Keratinocyte (primary cell): ENCODE measurements at regions not wholly inside any gene's neighbourhood (a gene's known extent, or its start where the extent isn't known, plus 50 kb on each side); places are given as distances from the start of the nearest gene placed in this dataset.

ENCODE experiments used
- CTCF ChIP-seq, 3 experiments: IDR thresholded peaks in 1 of 3; conservative IDR thresholded peaks in 1 of 3; optimal IDR thresholded peaks in 1 of 3; 2 replicates in 2 of 3; 3 replicates in 1 of 3; pipeline versions ENCODE3 to v1.5.1; 2011; ENCODE audit warnings: low read length in 3 of 3, mild to moderate bottlenecking in 3 of 3, moderate library complexity in 2 of 3, control low read depth in 1 of 3, inconsistent platforms in 1 of 3; ENCODE audit not compliant: insufficient read depth in 2 of 3; ENCODE audit errors: extremely low read depth in 1 of 3
- EZH2 ChIP-seq: IDR thresholded peaks from one replicate; pipeline ENCODE4 v1.6.1; 2012; ENCODE audit warnings: inconsistent platforms, mild to moderate bottlenecking, low read length, moderate library complexity

- TF ChIP-seq CTCF (optimal IDR thresholded peaks at IDR 0.05 in 1 of 3, IDR thresholded peaks at IDR 0.05 in 1 of 3, conservative IDR thresholded peaks at IDR 0.05 in 1 of 3; ENCODE audit: extremely low read depth in 1 of 3, insufficient read depth in 2 of 3, low read length in 3 of 3), result no peak
- TF ChIP-seq EZH2, result no peak
These were observed 163.7 kb downstream of the MANEA start for GRCh38 chr6:95741045-95741444.
